ENCODE measurements at regions not wholly inside any gene's neighbourhood (a gene's known extent, or its start where the extent isn't known, plus 50 kb on each side); places are given as distances from the start of the nearest gene placed in this dataset.

DNA sequence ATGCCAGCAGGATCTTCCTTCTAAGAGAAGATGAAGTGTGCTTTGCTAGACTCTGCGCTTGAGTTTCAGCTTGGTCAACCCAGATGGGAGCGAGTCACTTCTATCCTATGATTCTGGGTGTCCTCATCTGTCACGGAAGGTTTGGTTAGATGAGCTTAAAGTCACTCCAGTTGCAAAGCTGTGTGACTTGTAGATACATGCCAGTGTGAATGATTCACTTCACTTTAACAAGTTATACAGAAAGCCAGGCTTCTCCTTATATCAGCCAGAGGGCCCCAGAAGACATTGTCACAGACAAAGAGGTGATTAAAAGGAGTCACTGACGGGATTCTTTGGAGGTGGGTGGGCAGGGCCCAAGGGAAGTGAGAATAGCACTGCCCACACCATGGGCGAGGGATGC, 122.6 kb upstream of the PFKP start:
- TF ChIP-seq POLR2AphosphoS5 (IDR thresholded peaks at IDR 0.05) = no peak
- no peak for TF ChIP-seq POLR2A (IDR thresholded peaks at IDR 0.05)

Data from spleen (tissue), 3 donors.